Activated T-helper 1 cell treated with anti-CD3 and anti-CD28 coated beads, Interleukin-12 subunit alpha, Interleukin-12 subunit beta, Interleukin-2, Interleukin-4 antibody, amounts not matched to agents 30 ng/mL and 10 ng/mL and 1 ng/mL, durations not matched to agents 14 hours and 24 hours and 36 hours (primary cell): ENCODE measurements at regions not wholly inside any gene's neighbourhood (a gene's known extent, or its start where the extent isn't known, plus 50 kb on each side); places are given as distances from the start of the nearest gene placed in this dataset.
A peak's percentile ranks its signal among the peaks of the same experiment; 100 is the strongest.

ENCODE experiments used
- DNase-seq: peaks from one replicate; pipeline ENCODE4 v3.0.0; 2021; ENCODE audit warnings: low spot score
- H3K27ac Mint-ChIP-seq: one replicate; pipeline ENCODE4 v1.8.0; 2021; ENCODE audit warnings: mild to moderate bottlenecking, mixed read lengths
- H3K27me3 Mint-ChIP-seq: one replicate; pipeline ENCODE4 v1.8.0; 2022; ENCODE audit warnings: mild to moderate bottlenecking, moderate library complexity, mixed read lengths; ENCODE audit not compliant: insufficient read depth
- H3K36me3 Mint-ChIP-seq: one replicate; pipeline ENCODE4 v1.8.0; 2021; ENCODE audit warnings: low read depth, mixed read lengths
- H3K4me1 Mint-ChIP-seq: one replicate; pipeline ENCODE4 v1.8.0; 2021; ENCODE audit warnings: low read depth, mixed read lengths
- H3K4me3 Mint-ChIP-seq: one replicate; pipeline ENCODE4 v1.8.0; 2021; ENCODE audit warnings: mild to moderate bottlenecking, moderate library complexity, mixed read lengths
- H3K9me3 Mint-ChIP-seq: one replicate; pipeline ENCODE4 v1.8.0; 2021; ENCODE audit warnings: mixed read lengths
- intact Hi-C: fragments of 100-400 bp; cut with micrococcal nuclease; formaldehyde crosslinking; loops from one replicate; pipeline ENCODE4 v1.15.1; 2024

GRCh38 chr2:134174711-134175110 is 79.2 kb upstream of the MGAT5 start:
- H3K9me3 Mint-ChIP-seq, result no peaks in the 10 kb centered on the region
- peaks cover 5% of the 10 kb centered on the region for H3K36me3 Mint-ChIP-seq
- DNase-seq, result no peak
- no peaks in the 10 kb centered on the region for H3K27me3 Mint-ChIP-seq
- no peak overlapping the region for H3K4me3 Mint-ChIP-seq
- H3K4me1 Mint-ChIP-seq, result peaks cover 22% of the 10 kb centered on the region
- intact Hi-C loops, result no loop called here
- H3K27ac Mint-ChIP-seq, result no peak overlapping the region

GRCh38 chr2:134175834-134176233 is 78.0 kb upstream of the MGAT5 start:
- intact Hi-C loops, result no loop called here
- Mint-ChIP-seq H3K4me1 (peaks cover 20% of the 10 kb centered on the region), H3K27ac (no peak overlapping the region)

GRCh38 chr2:134177351-134177931 is 76.4 kb upstream of the MGAT5 start:
- DNase-seq, result no peak
- Mint-ChIP-seq H3K4me1 (peaks cover 36% of the 10 kb centered on the region), H3K4me3 (no peak overlapping the region), H3K27me3 (no peaks in the 10 kb centered on the region), H3K9me3 (no peaks in the 10 kb centered on the region), H3K27ac (no peak overlapping the region), H3K36me3 (peaks cover 3% of the 10 kb centered on the region)
- intact Hi-C loops, result no loop called here

More at GRCh38 chr2:134175834-134176233, 78.0 kb upstream of the MGAT5 start:
- H3K36me3 Mint-ChIP-seq, result peaks cover 5% of the 10 kb centered on the region
- H3K27me3 Mint-ChIP-seq, result no peaks in the 10 kb centered on the region
- no peak overlapping the region for H3K4me3 Mint-ChIP-seq
- no peaks in the 10 kb centered on the region for H3K9me3 Mint-ChIP-seq
- DNase-seq, result no peak

- intact Hi-C loops, result no loop called here
- Mint-ChIP-seq H3K36me3 (peaks cover 3% of the 10 kb centered on the region), H3K27me3 (no peaks in the 10 kb centered on the region), H3K4me1 (peaks cover 37% of the 10 kb centered on the region), H3K4me3 (no peak overlapping the region), H3K9me3 (no peaks in the 10 kb centered on the region), H3K27ac (no peak overlapping the region)
- DNase-seq, result no peak
Measured at GRCh38 chr2:134178138-134178877, 75.6 kb upstream of the MGAT5 start.

- peaks cover 3% of the 10 kb centered on the region for H3K36me3 Mint-ChIP-seq
- no peaks in the 10 kb centered on the region for H3K9me3 Mint-ChIP-seq
- peak overlapping the region; percentile 3 for H3K4me3 Mint-ChIP-seq
- peak overlapping the region; percentile 4 for H3K27ac Mint-ChIP-seq
- DNase-seq, result peak; percentile 31
- no peaks in the 10 kb centered on the region for H3K27me3 Mint-ChIP-seq
- intact Hi-C loops, result no loop called here
- H3K4me1 Mint-ChIP-seq, result peaks cover 51% of the 10 kb centered on the region
Measured at GRCh38 chr2:134181219-134181618, 72.7 kb upstream of the MGAT5 start.

GRCh38 chr2:134183679-134184078 is 70.2 kb upstream of the MGAT5 start:
- Mint-ChIP-seq H3K36me3 (peaks cover 2% of the 10 kb centered on the region), H3K27me3 (no peaks in the 10 kb centered on the region), H3K4me1 (peaks cover 43% of the 10 kb centered on the region), H3K4me3 (no peak overlapping the region), H3K27ac (no peak overlapping the region), H3K9me3 (no peaks in the 10 kb centered on the region)
- intact Hi-C loops, result no loop called here
- no peak for DNase-seq

- peaks cover 2% of the 10 kb centered on the region for H3K36me3 Mint-ChIP-seq
- no peak for DNase-seq
- no peaks in the 10 kb centered on the region for H3K9me3 Mint-ChIP-seq
- no peak overlapping the region for H3K4me3 Mint-ChIP-seq
- intact Hi-C loops, result no loop called here
- no peak overlapping the region for H3K27ac Mint-ChIP-seq
- peaks cover 44% of the 10 kb centered on the region for H3K4me1 Mint-ChIP-seq
- H3K27me3 Mint-ChIP-seq, result no peaks in the 10 kb centered on the region
Measured at GRCh38 chr2:134185639-134186038, 68.2 kb upstream of the MGAT5 start.

- Mint-ChIP-seq H3K27ac (no peak overlapping the region), H3K27me3 (no peaks in the 10 kb centered on the region), H3K36me3 (peaks cover 3% of the 10 kb centered on the region), H3K4me1 (peaks cover 19% of the 10 kb centered on the region), H3K4me3 (no peak overlapping the region), H3K9me3 (no peaks in the 10 kb centered on the region)
- no peak for DNase-seq
- intact Hi-C loops, result no loop called here
Measured at GRCh38 chr2:134189009-134189720, 64.7 kb upstream of the MGAT5 start.

GRCh38 chr2:134190062-134190806 is 63.6 kb upstream of the MGAT5 start:
- H3K27ac Mint-ChIP-seq, result no peak overlapping the region
- intact Hi-C loops, result no loop called here
- H3K4me3 Mint-ChIP-seq, result no peak overlapping the region
- H3K27me3 Mint-ChIP-seq, result no peaks in the 10 kb centered on the region
- H3K36me3 Mint-ChIP-seq, result peaks cover 1% of the 10 kb centered on the region
- no peak for DNase-seq
- H3K9me3 Mint-ChIP-seq, result no peaks in the 10 kb centered on the region
- H3K4me1 Mint-ChIP-seq, result peaks cover 9% of the 10 kb centered on the region

- Mint-ChIP-seq H3K4me3 (no peak overlapping the region), H3K9me3 (no peaks in the 10 kb centered on the region), H3K27ac (no peak overlapping the region), H3K36me3 (peaks cover 1% of the 10 kb centered on the region), H3K4me1 (peaks cover 7% of the 10 kb centered on the region), H3K27me3 (no peaks in the 10 kb centered on the region)
- intact Hi-C loops, result no loop called here
- DNase-seq, result no peak
Measured at GRCh38 chr2:134190807-134191203, 63.1 kb upstream of the MGAT5 start.

- intact Hi-C loops, result no loop called here
- Mint-ChIP-seq H3K4me1 (peaks cover 15% of the 10 kb centered on the region), H3K4me3 (no peak overlapping the region)
Measured at GRCh38 chr2:134191835-134192234, 62.0 kb upstream of the MGAT5 start.

GRCh38 chr2:134193006-134193405 is 60.9 kb upstream of the MGAT5 start:
- Mint-ChIP-seq H3K4me1 (peaks cover 26% of the 10 kb centered on the region), H3K36me3 (peaks cover 1% of the 10 kb centered on the region), H3K27ac (no peak overlapping the region), H3K4me3 (no peak overlapping the region), H3K9me3 (no peaks in the 10 kb centered on the region), H3K27me3 (no peaks in the 10 kb centered on the region)
- intact Hi-C loops, result no loop called here
- DNase-seq, result no peak

More at GRCh38 chr2:134191835-134192234, 62.0 kb upstream of the MGAT5 start:
- no peaks in the 10 kb centered on the region for H3K27me3 Mint-ChIP-seq
- H3K36me3 Mint-ChIP-seq, result peaks cover 1% of the 10 kb centered on the region
- H3K27ac Mint-ChIP-seq, result no peak overlapping the region
- no peak for DNase-seq
- H3K9me3 Mint-ChIP-seq, result no peaks in the 10 kb centered on the region

GRCh38 chr2:134194519-134194918 is 59.4 kb upstream of the MGAT5 start:
- peaks cover 1% of the 10 kb centered on the region for H3K36me3 Mint-ChIP-seq
- no peak overlapping the region for H3K4me3 Mint-ChIP-seq
- peaks cover 31% of the 10 kb centered on the region for H3K4me1 Mint-ChIP-seq
- intact Hi-C loops, result no loop called here
- no peak overlapping the region for H3K27ac Mint-ChIP-seq
- no peaks in the 10 kb centered on the region for H3K27me3 Mint-ChIP-seq
- no peak for DNase-seq
- no peaks in the 10 kb centered on the region for H3K9me3 Mint-ChIP-seq
